Right lobe of liver (tissue), 6 donors: ENCODE measurements at regions not wholly inside any gene's neighbourhood (a gene's known extent, or its start where the extent isn't known, plus 50 kb on each side); places are given as distances from the start of the nearest gene placed in this dataset.

ENCODE experiments used
- ATAC-seq, 4 donors: fragments of 200-7000 bp; cut with Tn5 transposase; one replicate each; pipeline ENCODE4 v1.9.1; 2020; ENCODE audit warnings: mild to moderate bottlenecking in 4 of 4, moderate library complexity in 4 of 4
- DNase-seq, 3 donors: peaks; one replicate each; pipeline ENCODE4 v3.0.0-alpha.2; 2020
- H3K27ac ChIP-seq, 3 donors: fragments of 200-600 bp; one replicate each; pipeline ENCODE4 v1.8.0; 2022
- H3K27me3 ChIP-seq, 2 donors: fragments of 200-600 bp; one replicate each; pipeline ENCODE4 v1.8.0; 2022
- H3K36me3 ChIP-seq, 4 donors: fragments of 200-600 bp; sonication (generic) in 1 of 4; one replicate each; pipeline versions ENCODE4 v1.5.1 to v1.8.0; 2017 to 2022; ENCODE audit warnings: control low read depth in 1 of 4
- H3K4me1 ChIP-seq, 4 donors: fragments of 200-600 bp; sonication (generic) in 1 of 4; one replicate each; pipeline versions ENCODE4 v1.5.1 to v1.8.0; 2017 to 2022; ENCODE audit warnings: control low read depth in 1 of 4
- H3K4me3 ChIP-seq, 3 donors: fragments of 200-600 bp; one replicate each; pipeline ENCODE4 v1.8.0; 2022
- H3K9me3 ChIP-seq, 4 donors: fragments of 200-600 bp; sonication (generic) in 1 of 4; one replicate each; pipeline versions ENCODE4 v1.5.1 to v1.8.0; 2017 to 2022; ENCODE audit warnings: control low read depth in 1 of 4
- POLR2A ChIP-seq: fragments of 450-650 bp; IDR thresholded peaks from one replicate; pipeline ENCODE4 v1.6.1; 2017; ENCODE audit warnings: antibody characterized with exemption, mild to moderate bottlenecking
- WGBS: methylation state at CpG from one replicate; pipeline ENCODE4 v1.1.6; 2018; ENCODE audit warnings: low coverage, low lambda C conversion rate; ENCODE audit not compliant: insufficient coverage; ENCODE audit errors: missing lambda C conversion rate; 5-methylcytosine and 5-hydroxymethylcytosine counted together
- intact Hi-C, 2 donors: fragments of 100-400 bp; cut with DNase I; formaldehyde crosslinking; loops; one replicate each; pipeline versions ENCODE4 v1.11.2 to v1.14.1; 2022
- TF ChIP-seq, protein P1 (sequence below), 4 donors: fragments of 200-600 bp in 3 of 4; fragments of 450-650 bp in 1 of 4; IDR thresholded peaks; one replicate each; pipeline versions ENCODE4 v1.5.1 to v1.8.0; 2016 to 2022; ENCODE audit warnings: antibody characterized with exemption in 4 of 4, mild to moderate bottlenecking in 2 of 4
- donor health status: DM: no; HTN: yes; CAD: no.
- donor health status: DM: no; HTN: no; CAD: no.
- donor health status: DM: no; HTN: no; CAD: no.
- donor health status: DM: no; HTN: yes; CAD: no.
- donor health status: DM: no; HTN: yes; CAD: no.

DNA sequence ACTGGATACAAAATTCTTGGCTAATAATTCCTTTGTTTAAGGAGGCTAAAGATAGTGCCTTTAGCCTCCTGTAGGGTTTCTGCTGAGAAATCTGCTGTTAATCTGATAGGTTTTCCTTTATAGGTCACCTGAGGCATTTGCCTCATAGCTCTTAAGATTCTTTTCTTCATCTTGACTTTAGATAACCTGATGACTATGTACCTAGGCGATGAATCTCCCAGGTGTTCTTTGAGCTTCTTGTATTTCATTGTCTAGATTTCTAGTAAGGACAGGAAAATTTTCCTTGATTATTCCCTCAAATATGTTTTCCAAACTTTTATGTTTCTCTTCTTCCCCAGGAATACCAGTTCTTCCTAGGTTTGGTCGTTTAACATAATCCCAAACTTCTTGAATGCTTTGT is 479.4 kb upstream of the MAN1A1 start:
- DNase-seq (no peak), ATAC-seq (no peak)
- intact Hi-C loops, result no loop called here
- no peaks in the 10 kb centered on the region for H3K4me1 ChIP-seq
- H3K36me3 ChIP-seq, result no peaks in the 10 kb centered on the region
- TF ChIP-seq, protein P1, sequence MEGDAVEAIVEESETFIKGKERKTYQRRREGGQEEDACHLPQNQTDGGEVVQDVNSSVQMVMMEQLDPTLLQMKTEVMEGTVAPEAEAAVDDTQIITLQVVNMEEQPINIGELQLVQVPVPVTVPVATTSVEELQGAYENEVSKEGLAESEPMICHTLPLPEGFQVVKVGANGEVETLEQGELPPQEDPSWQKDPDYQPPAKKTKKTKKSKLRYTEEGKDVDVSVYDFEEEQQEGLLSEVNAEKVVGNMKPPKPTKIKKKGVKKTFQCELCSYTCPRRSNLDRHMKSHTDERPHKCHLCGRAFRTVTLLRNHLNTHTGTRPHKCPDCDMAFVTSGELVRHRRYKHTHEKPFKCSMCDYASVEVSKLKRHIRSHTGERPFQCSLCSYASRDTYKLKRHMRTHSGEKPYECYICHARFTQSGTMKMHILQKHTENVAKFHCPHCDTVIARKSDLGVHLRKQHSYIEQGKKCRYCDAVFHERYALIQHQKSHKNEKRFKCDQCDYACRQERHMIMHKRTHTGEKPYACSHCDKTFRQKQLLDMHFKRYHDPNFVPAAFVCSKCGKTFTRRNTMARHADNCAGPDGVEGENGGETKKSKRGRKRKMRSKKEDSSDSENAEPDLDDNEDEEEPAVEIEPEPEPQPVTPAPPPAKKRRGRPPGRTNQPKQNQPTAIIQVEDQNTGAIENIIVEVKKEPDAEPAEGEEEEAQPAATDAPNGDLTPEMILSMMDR (IDR thresholded peaks at IDR 0.05), result no peak
- no peak for TF ChIP-seq POLR2A
- no peak overlapping the region for H3K4me3 ChIP-seq
- H3K27ac ChIP-seq, result no peak overlapping the region
- H3K9me3 ChIP-seq, result no peaks in the 10 kb centered on the region
- 49% methylated on average over 2 of the region's 2 CpGs for WGBS
- H3K27me3 ChIP-seq, result no peaks in the 10 kb centered on the region

DNA sequence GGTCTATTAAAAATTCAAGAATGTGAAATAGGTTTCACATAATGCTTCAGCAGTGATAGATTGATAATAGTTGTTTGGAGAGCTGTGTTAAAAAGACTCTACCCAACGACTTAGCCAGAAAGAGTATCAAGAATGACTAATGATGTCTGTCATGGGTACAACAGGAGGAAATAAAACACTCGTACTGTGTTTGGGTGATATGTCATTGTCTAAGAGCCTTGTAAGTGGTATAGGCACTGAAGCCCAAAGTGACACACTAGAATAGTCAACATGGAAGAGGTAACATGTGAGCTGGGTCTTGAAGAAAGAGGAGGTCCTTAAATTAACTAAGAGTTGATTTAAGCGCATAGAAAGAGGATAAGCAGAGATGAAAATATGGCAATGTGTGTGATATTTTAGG is 471.8 kb upstream of the MAN1A1 start:
- Histone ChIP-seq H3K4me1 (no peaks in the 10 kb centered on the region), H3K9me3 (no peaks in the 10 kb centered on the region), H3K4me3 (no peak overlapping the region), H3K27ac (no peak overlapping the region), H3K27me3 (no peaks in the 10 kb centered on the region), H3K36me3 (no peaks in the 10 kb centered on the region)
- TF ChIP-seq POLR2A, result no peak
- TF ChIP-seq, protein P1 (IDR thresholded peaks at IDR 0.05), result no peak
- intact Hi-C loops, result no loop called here
- WGBS, result 49% methylated on average over 3 of the region's 3 CpGs
- ATAC-seq (no peak), DNase-seq (no peak)

DNA sequence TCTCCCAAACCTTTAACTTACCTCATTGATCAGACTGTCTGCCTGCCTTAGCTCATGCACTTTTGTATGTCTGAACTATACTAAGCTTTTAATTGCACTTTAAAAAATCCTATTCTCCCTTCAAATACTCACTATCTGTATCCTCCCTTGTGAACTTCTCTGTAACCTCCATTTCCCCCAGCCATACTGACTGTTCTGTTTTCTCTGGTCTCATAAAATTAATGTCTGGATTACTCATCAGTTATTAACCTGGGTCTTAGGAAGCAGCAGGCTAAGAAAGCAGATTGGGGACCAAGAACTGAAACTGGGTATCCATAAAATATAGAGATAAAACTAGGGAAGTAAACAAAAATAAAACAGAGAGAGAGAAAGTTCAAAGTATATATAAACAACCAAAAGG is 469.3 kb upstream of the MAN1A1 start:
- ATAC-seq, result no peak
- H3K27me3 ChIP-seq, result no peaks in the 10 kb centered on the region
- TF ChIP-seq, protein P1 (IDR thresholded peaks at IDR 0.05), result no peak
- no peak for TF ChIP-seq POLR2A
- H3K27ac ChIP-seq, result no peak overlapping the region
- no peaks in the 10 kb centered on the region for H3K4me1 ChIP-seq
- intact Hi-C loops, result no loop called here
- H3K9me3 ChIP-seq, result no peaks in the 10 kb centered on the region
- no peaks in the 10 kb centered on the region for H3K36me3 ChIP-seq
- no peak overlapping the region for H3K4me3 ChIP-seq
- DNase-seq, result no peak

DNA sequence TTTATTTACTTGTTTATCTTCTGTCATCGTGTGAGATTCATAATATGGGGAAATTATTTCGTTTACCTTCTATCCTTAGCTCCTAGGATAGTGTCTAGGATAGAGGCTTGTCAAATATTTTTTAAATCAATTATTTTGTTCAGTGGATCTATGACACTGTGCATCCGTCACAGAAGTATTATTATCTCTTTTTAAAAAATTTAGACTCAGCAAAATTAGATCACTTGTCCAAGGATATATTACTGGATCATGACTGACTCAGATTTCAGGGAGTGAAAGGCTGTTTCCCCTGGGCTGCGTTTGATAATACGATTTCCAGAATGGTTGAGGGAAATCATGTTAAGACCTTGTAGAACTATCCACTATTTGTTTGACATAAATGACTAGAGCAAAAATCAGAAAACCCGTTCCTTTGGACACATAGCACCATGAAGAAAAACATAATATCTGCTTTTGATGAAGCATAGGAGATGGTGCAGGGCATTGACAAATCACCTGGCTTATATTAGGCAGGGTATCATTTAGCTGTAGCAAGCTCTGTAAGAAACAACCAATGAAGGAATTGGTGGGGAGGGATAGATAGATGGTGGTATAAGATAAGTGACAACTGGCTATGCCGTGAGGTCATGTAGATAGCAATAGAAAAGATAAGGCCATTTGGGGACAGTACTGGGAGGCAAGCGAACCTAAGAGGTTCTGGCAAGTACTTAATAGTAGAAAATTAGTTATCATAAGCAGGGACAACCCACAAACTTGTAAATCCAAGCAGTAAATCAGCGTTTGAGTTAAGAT is 465.2 kb upstream of the MAN1A1 start:
- TF ChIP-seq POLR2A, result no peak
- TF ChIP-seq, protein P1 (IDR thresholded peaks at IDR 0.05), result no peak
- DNase-seq (no peak), ATAC-seq (no peak)
- intact Hi-C loops, result no loop called here
- WGBS, result 54% methylated on average over 9 of the region's 9 CpGs
- H3K27ac ChIP-seq, result no peak overlapping the region
- H3K27me3 ChIP-seq, result no peaks in the 10 kb centered on the region
- H3K4me3 ChIP-seq, result no peak overlapping the region
- H3K9me3 ChIP-seq, result no peaks in the 10 kb centered on the region
- H3K4me1 ChIP-seq, result no peaks in the 10 kb centered on the region
- no peaks in the 10 kb centered on the region for H3K36me3 ChIP-seq

DNA sequence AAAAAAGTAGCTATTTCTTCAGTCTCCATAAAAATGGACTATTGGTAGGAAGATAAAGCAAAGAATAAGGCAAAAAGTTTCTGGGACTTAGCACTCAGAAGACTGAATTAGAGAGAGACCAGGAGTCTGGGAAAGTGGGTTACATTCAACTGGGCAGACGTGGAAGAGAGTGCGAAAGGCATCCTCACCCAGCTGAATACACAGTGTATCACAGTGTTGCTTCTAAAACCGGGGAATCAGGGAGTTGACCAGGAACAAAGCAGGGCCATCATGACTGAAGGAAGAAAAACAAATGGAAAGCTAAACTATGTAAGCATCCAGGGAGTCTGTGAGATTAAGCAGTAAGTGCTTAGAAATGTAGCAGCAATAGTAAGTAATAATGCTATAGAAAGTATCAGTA is 452.9 kb upstream of the MAN1A1 start:
- no peak for DNase-seq
- intact Hi-C loops, result no loop called here

More for the DNA sequence above, 452.9 kb upstream of the MAN1A1 start:
- Histone ChIP-seq H3K36me3 (no peaks in the 10 kb centered on the region), H3K27ac (no peak overlapping the region), H3K9me3 (no peaks in the 10 kb centered on the region), H3K27me3 (no peaks in the 10 kb centered on the region), H3K4me3 (no peak overlapping the region), H3K4me1 (no peaks in the 10 kb centered on the region)
- WGBS, result 47% methylated on average over 3 of the region's 3 CpGs
- TF ChIP-seq, protein P1 (IDR thresholded peaks at IDR 0.05), result no peak
- TF ChIP-seq POLR2A, result no peak
- no peak for ATAC-seq
